A673 (cell line): ENCODE measurements at regions not wholly inside any gene's neighbourhood (a gene's known extent, or its start where the extent isn't known, plus 50 kb on each side); places are given as distances from the start of the nearest gene placed in this dataset.

Experiments
- BruUV-seq: library from RNA; stranded (reverse); fragments of 400-500 nt; replicated peaks from 2 replicates; lab custom pipeline; 2021; lab: Mats Ljungman, UMichigan
- CTCF ChIA-PET: fragments of 300-600 bp; sonication (Branson Sonifier 250); formaldehyde crosslinking; loops from one replicate; lab custom pipeline; 2022; ENCODE audit warnings: antibody characterized with exemption; lab: Charles Lee
- POLR2A ChIA-PET: fragments of 300-600 bp; sonication (Branson Sonifier 250); formaldehyde crosslinking; loops from one replicate; lab custom pipeline; 2022; ENCODE audit warnings: antibody characterized with exemption; ENCODE audit not compliant: low non-redundant PET; lab: Charles Lee
- DNase-seq: peaks from one replicate; pipeline ENCODE4 v3.0.0-alpha.2; 2015; ENCODE audit warnings: low spot score
- H3K27ac ChIP-seq: fragments of 200-600 bp; sonication (generic); 2 replicates; pipeline ENCODE4 v1.5.1; 2016; ENCODE audit warnings: mixed run types, low read depth, mild to moderate bottlenecking, mixed read lengths, antibody characterized with exemption, low read length; ENCODE audit not compliant: poor library complexity, severe bottlenecking
- H3K27me3 ChIP-seq: fragments of 200-600 bp; sonication (generic); replicated peaks from 2 replicates; pipeline ENCODE4 v1.6.1; 2017; ENCODE audit warnings: mixed run types, low read depth, mild to moderate bottlenecking, mixed read lengths, antibody characterized with exemption, low read length; ENCODE audit not compliant: insufficient read depth, poor library complexity
- H3K36me3 ChIP-seq: fragments of 200-600 bp; sonication (generic); 2 replicates; pipeline ENCODE4 v1.6.1; 2016; ENCODE audit warnings: mixed run types, mild to moderate bottlenecking, mixed read lengths, antibody characterized with exemption, low read length; ENCODE audit not compliant: insufficient read depth, poor library complexity, severe bottlenecking
- H3K4me1 ChIP-seq: fragments of 200-600 bp; sonication (generic); 2 replicates; pipeline ENCODE4 v1.6.1; 2017; ENCODE audit warnings: mixed run types, mild to moderate bottlenecking, mixed read lengths, antibody characterized with exemption, low read length; ENCODE audit not compliant: insufficient read depth, poor library complexity, severe bottlenecking
- H3K4me3 ChIP-seq: fragments of 200-600 bp; sonication (generic); 2 replicates; pipeline ENCODE4 v1.5.1; 2016; ENCODE audit warnings: low read depth, mixed run types, mild to moderate bottlenecking, mixed read lengths, low read length; ENCODE audit not compliant: poor library complexity, severe bottlenecking
- H3K9me3 ChIP-seq: fragments of 200-600 bp; sonication (generic); 2 replicates; pipeline ENCODE4 v1.6.1; 2016; ENCODE audit warnings: mixed run types, low read depth, mild to moderate bottlenecking, mixed read lengths, antibody characterized with exemption, low read length; ENCODE audit not compliant: poor library complexity, severe bottlenecking
- CTCF ChIP-seq: fragments of 300-800, 200-600 bp; sonication (generic); conservative IDR thresholded peaks from 2 replicates; pipeline ENCODE4 v1.5.1; 2017; ENCODE audit warnings: low read depth, mild to moderate bottlenecking, antibody characterized with exemption, low read length, moderate library complexity, mixed read lengths
- EZH2 ChIP-seq: fragments of 200-600 bp; sonication (generic); IDR thresholded peaks from 2 replicates; pipeline ENCODE4 v1.6.1; 2017; ENCODE audit warnings: borderline replicate concordance, low read depth, mild to moderate bottlenecking, mixed read lengths, antibody characterized with exemption, low read length; ENCODE audit not compliant: poor library complexity, severe bottlenecking
- intact Hi-C: fragments of 100-400 bp; cut with micrococcal nuclease; formaldehyde crosslinking; loops from one replicate; pipeline ENCODE4 v1.10.0; 2022; ENCODE audit not compliant: unreplicated experiment

- intact Hi-C loops, result no loop called here
- ChIA-PET CTCF (no interaction called here), POLR2A (interaction anchor here (0.6 kb wide), 1 partner anchor 479 kb away, joined by 8 read pairs; no protein-coding TSS in a partner anchor)
- TF ChIP-seq CTCF, result no peak
- TF ChIP-seq EZH2, result no peak
- H3K9me3 ChIP-seq, result no peaks in the 10 kb centered on the region
- no peaks in the 10 kb centered on the region for H3K36me3 ChIP-seq
- H3K4me3 ChIP-seq, result no peak overlapping the region
- no peaks in the 10 kb centered on the region for H3K4me1 ChIP-seq
- peaks cover 93% of the 10 kb centered on the region for H3K27me3 ChIP-seq
- H3K27ac ChIP-seq, result no peak overlapping the region
- BruUV-seq, result no TSS peak
- no peak for DNase-seq
Measured at GRCh38 chr2:236990552-236990951, 95.1 kb upstream of the COPS8 start.

- H3K4me3 ChIP-seq, result no peak overlapping the region
- DNase-seq, result no peak
- peaks cover 94% of the 10 kb centered on the region for H3K27me3 ChIP-seq
- H3K9me3 ChIP-seq, result no peaks in the 10 kb centered on the region
- BruUV-seq, result no TSS peak
- POLR2A ChIA-PET, result no interaction called here
- no peak for TF ChIP-seq EZH2
- no peak for TF ChIP-seq CTCF
- no peaks in the 10 kb centered on the region for H3K36me3 ChIP-seq
- H3K27ac ChIP-seq, result no peak overlapping the region
- intact Hi-C loops, result no loop called here
- H3K4me1 ChIP-seq, result no peaks in the 10 kb centered on the region
- CTCF ChIA-PET, result no interaction called here
Measured at GRCh38 chr2:236991874-236992273, 93.8 kb upstream of the COPS8 start.

GRCh38 chr2:236993286-236993685, 92.4 kb upstream of the COPS8 start:
- ChIA-PET CTCF (no interaction called here), POLR2A (no interaction called here)
- no TSS peak for BruUV-seq
- peaks cover 95% of the 10 kb centered on the region for H3K27me3 ChIP-seq
- no peak overlapping the region for H3K4me3 ChIP-seq
- intact Hi-C loops, result no loop called here
- H3K36me3 ChIP-seq, result no peaks in the 10 kb centered on the region
- no peaks in the 10 kb centered on the region for H3K4me1 ChIP-seq
- TF ChIP-seq EZH2 (no peak), CTCF (no peak)
- no peaks in the 10 kb centered on the region for H3K9me3 ChIP-seq
- no peak for DNase-seq
- H3K27ac ChIP-seq, result no peak overlapping the region
